Lower leg skin (tissue), 3 donors: ENCODE measurements at regions not wholly inside any gene's neighbourhood (a gene's known extent, or its start where the extent isn't known, plus 50 kb on each side); places are given as distances from the start of the nearest gene placed in this dataset.

Experiments
- POLR2A ChIP-seq, 2 donors: fragments of 450-650 bp; IDR thresholded peaks; one replicate each; pipeline ENCODE4 v1.6.1; 2016 to 2017; ENCODE audit warnings: antibody characterized with exemption in 2 of 2, mild to moderate bottlenecking in 1 of 2, moderate library complexity in 1 of 2
- TF ChIP-seq, protein P1 (sequence below), 3 donors: fragments of 450-650 bp; IDR thresholded peaks; one replicate each; pipeline ENCODE4 v1.5.1; 2016; ENCODE audit warnings: antibody characterized with exemption in 3 of 3, mild to moderate bottlenecking in 3 of 3, moderate library complexity in 2 of 3

DNA sequence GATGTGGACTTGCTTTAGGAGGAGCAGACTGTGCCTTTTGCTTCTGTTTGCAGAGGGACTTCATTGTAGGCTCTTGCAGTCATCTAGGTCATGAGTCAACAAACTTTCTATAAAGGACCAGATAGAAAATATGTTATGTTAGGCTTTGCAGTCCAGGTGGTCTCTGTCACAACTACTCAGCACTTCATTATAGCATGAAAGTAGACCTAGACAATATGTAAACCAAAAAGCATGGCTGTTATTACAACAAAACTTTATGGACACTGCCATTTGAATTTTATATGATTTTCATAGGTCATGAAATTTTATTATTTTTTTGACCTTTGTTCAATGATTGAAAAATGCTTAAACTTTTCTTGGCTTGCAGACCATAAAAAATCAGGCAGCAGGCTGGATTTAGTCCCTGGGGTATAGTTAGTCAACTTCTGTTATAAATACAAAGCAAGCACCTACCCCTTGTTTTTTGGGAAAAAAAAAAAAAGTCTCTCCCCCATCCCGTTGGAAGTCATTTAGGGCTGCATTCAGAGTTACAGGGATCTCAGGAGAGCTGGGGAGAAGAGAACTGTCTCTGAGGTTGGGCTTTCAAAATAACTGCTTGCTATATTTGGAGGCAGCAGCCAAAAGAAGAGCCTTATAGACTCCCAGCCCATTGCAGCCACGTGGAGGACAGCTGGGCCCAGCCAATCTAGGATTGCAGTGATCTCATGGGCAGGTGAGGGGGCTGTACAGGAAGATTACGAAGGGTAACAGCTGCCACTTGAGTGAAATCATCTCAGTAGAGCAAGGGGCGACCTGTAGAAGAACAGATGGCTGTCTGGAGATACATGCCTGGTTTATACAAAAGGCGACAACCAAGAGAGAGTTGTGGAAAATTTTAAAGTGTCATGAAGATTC is 136.6 kb upstream of the TNC start:
- no peak for TF ChIP-seq POLR2A (IDR thresholded peaks at IDR 0.05)
- TF ChIP-seq, protein P1, sequence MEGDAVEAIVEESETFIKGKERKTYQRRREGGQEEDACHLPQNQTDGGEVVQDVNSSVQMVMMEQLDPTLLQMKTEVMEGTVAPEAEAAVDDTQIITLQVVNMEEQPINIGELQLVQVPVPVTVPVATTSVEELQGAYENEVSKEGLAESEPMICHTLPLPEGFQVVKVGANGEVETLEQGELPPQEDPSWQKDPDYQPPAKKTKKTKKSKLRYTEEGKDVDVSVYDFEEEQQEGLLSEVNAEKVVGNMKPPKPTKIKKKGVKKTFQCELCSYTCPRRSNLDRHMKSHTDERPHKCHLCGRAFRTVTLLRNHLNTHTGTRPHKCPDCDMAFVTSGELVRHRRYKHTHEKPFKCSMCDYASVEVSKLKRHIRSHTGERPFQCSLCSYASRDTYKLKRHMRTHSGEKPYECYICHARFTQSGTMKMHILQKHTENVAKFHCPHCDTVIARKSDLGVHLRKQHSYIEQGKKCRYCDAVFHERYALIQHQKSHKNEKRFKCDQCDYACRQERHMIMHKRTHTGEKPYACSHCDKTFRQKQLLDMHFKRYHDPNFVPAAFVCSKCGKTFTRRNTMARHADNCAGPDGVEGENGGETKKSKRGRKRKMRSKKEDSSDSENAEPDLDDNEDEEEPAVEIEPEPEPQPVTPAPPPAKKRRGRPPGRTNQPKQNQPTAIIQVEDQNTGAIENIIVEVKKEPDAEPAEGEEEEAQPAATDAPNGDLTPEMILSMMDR (IDR thresholded peaks at IDR 0.05), result no peak
